Hematopoietic multipotent progenitor cell treated with erythropoietin and hydrocortisone succinate and interleukin-3 and kit ligand, for 6 days (in vitro differentiated cells): ENCODE measurements at regions not wholly inside any gene's neighbourhood (a gene's known extent, or its start where the extent isn't known, plus 50 kb on each side); places are given as distances from the start of the nearest gene placed in this dataset.

Experiments
- DNase-seq: peaks from one replicate; pipeline ENCODE4 v3.0.0-alpha.2; 2015

- DNase-seq = no peak
Measured at GRCh38 chr20:50363479-50363878, 146.7 kb upstream of the PTPN1 start.

DNA sequence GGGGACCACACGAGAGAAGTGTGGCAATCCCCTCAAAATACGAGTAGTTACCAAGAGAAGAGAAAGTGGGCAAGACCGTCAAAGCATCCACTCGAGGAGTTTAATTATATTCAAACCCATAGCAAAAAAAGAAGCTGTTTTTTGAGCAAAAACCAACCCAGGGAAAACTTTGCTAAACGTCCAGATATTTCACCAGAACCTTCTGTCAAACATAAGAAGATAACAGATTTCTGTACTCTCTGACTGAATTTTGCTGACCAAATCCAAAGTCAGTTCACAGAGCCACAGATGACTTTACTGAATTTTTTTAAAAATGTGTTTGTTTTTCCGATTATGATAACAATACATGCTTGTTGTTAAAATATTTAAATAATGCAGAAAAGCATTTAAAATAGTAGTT lies 145.6 kb upstream of the PTPN1 start:
- DNase-seq = no peak

DNA sequence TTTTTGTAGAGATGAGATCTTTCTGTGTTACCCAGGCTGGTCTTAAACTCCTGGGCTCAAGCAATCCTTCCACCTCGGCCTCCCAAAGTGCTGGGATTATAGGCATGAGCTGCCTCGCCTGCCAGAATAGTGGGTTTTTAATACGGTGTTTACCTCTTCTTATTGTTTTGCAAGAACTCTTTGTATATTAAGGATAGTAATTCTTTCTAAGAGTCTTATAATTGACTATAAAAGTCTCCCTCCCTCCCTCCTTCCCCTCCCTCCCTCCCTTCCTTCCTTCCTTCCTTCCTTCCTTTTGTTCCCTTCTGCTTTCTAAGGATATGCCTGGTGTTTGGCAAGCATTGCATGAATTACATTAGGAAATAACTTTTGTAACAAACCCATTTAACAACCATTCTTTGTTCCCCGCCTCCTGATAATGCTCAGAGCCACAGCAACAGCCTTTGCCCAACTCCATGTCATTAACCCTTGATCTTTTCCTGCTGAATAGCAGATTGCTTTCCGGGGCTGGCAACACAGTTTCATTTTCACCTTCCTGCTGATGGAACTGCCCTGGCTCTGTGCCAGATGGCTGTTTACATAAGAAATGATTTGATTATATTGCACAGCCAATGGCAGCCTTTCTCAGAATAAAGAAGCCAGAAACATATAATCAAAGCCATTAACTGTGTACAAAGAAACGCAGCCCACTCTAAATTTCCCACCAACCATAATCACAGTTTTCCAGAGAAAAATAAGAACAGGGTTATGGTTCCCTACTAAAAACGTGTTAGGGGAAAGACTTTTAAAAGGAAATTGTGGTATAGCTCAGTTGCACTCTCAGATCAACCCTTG lies 143.7 kb upstream of the PTPN1 start:
- peak; percentile 59 for DNase-seq

- no peak for DNase-seq
Measured at GRCh38 chr20:50367104-50367674, 143.0 kb upstream of the PTPN1 start.

GRCh38 chr20:50367739-50368375 lies 142.3 kb upstream of the PTPN1 start:
- no peak for DNase-seq

- no peak for DNase-seq
Measured at GRCh38 chr20:50368386-50368785, 141.8 kb upstream of the PTPN1 start.

GRCh38 chr20:50368813-50369224 lies 141.4 kb upstream of the PTPN1 start:
- no peak for DNase-seq

- DNase-seq = no peak
Measured at GRCh38 chr20:50369225-50370035, 140.8 kb upstream of the PTPN1 start.

DNA sequence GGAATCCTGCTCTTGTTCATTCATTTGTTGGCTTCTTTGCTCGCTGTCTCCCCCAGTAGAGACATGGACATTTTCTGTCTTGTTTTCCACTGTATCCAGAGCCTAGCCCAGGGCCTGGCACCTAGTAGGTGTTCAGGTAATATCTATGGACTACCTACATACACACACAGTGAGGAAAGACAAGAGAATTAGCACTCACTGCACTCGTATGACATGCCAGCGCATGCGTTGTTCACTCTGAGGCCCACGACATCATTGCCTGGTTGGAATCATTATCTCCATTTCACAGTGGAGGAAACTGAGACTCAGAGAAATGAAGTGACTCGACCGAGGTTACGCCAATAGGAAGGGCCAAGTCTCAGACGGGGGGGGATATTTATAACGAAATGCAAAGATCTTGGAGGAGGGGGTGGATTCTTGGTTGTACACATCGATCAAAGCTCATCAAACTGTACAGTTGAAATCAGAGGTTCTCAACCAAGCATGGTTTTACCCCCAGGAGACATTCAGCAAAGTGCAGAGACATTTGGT lies 140.1 kb upstream of the PTPN1 start:
- no peak for DNase-seq

DNA sequence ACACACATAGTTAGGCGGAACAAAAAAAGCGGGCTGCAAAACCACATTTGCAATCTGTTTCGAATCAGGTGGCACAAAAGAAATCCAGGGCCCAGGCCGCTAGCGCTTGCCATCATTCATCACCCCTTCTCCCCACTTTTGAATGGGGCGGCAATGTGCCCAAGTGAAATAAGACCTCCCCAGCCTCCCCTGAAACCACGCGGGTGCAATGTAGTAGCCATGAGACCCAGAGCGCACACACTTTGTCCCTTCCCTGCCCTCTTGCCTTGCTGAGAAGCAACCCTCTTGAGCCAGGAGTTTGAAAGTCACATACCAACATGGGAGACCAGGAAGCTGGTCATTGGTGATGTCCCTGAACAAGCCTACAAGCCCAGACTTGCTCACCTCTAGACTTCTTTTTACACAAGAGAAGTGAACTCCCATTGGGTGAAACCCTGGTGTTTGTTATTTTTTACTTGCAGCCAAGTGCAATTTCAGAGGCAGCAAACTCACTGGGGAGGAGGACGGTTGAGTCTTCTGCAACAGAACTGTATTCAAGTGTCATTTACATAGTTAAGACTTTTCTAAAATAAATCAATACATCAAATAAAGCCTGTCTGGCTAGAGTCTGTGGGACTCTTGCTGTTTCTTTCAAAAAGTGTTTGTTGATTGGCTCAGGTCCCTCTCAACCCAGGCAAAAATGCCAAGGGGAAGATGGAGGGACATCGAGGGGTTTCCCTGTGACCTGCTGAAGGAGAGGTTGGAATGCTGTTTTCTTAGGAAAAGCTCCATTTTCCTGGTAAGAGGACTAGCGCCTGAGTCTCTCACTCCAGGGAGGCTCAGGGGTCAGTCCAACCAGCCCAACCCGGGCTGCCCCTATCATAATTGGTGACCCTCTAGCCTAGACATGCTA lies 138.1 kb upstream of the PTPN1 start:
- DNase-seq = no peak

- no peak for DNase-seq
Measured at GRCh38 chr20:50372770-50373088, 137.5 kb upstream of the PTPN1 start.

- no peak for DNase-seq
Measured at GRCh38 chr20:50373674-50374286, 136.4 kb upstream of the PTPN1 start.

GRCh38 chr20:50374541-50375078 lies 135.6 kb upstream of the PTPN1 start:
- DNase-seq = no peak

DNA sequence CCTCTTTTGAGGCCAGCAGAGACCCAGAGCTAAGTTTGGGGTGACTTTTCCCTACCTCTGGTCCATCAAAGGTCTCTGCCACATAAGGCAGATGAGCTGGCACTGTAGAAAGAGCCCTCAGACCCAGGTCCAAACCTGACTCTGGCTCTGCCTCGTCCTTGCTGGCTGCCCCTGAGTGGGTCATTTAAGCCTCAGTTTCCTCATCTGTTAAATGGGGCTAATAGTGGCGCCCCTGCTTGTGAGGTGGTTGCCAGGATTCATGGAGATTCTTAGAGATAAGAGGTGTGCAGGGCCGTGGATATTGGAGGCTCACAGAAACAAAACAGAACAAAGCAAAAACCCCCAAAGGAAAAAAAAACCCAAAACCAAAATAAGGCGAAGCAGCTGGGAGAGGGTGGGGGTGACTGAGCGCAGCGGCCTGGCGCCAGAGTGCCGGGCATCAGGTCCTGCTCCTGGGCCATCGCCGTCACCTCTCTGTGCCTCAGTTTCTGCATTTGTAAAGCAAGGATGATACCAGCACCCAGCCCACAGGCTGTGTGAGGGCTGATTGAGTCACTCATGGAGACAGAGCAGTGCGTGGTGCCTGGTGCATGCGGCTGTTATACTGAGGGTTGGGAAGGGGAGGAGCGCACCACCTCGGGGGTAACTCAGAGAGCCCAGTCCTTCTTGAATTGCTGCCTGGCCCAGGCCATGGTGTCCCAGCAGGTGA lies 133.8 kb upstream of the PTPN1 start:
- DNase-seq = no peak

GRCh38 chr20:50376888-50377459 lies 133.2 kb upstream of the PTPN1 start:
- no peak for DNase-seq

DNA sequence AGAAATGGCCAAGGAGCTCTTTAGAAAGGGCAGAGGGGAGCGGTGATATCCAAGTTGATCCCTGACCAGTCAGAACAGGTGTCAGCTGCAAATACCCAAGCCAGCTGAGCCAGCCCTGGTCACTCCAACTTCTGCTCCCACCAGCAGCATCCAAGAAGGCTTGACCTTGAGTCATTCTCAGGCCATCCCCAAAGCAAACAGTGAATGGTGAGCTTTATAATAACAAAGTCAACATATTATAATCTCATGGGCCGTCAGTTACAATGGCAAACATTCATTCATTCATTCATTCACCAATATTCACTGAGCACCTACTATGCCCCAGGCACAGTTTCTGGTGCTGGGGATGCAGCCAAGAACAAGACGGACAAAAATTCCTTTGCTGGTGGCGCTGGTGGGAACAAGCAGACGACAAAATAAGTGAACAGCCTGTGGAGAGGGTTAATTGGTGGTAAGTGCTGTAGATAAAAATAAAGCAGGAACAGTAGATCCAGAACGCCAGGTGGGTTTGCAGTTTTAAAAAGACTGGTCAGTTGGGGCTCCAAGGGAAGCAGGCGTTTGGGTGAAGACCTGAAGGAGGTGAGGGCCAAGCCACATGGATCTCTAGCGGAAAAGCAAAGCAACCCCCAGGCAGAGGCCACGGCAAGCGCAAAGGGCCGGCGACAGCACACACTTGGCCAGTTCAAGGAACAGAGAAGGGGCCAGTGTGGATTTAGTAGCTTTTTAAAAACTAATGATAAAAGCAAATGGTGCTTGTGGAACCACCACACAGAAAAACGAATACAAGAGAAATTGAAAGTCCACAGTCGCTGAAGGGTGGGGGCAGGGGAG lies 131.8 kb upstream of the PTPN1 start:
- no peak for DNase-seq

GRCh38 chr20:50379049-50379990 lies 130.9 kb upstream of the PTPN1 start:
- DNase-seq = peak; percentile 60
